DND-41 (cell line): ENCODE measurements at regions not wholly inside any gene's neighbourhood (a gene's known extent, or its start where the extent isn't known, plus 50 kb on each side); places are given as distances from the start of the nearest gene placed in this dataset.

Experiments used
- CTCF ChIP-seq: IDR thresholded peaks from 2 replicates; pipeline ENCODE4 v1.5.1; 2012; ENCODE audit warnings: borderline replicate concordance, low read length, moderate library complexity, mild to moderate bottlenecking; ENCODE audit not compliant: poor library complexity, severe bottlenecking; ENCODE audit errors: extremely low read depth
- EZH2 ChIP-seq: IDR thresholded peaks from 3 replicates; pipeline ENCODE4 v1.6.1; 2012; ENCODE audit warnings: borderline replicate concordance, low read depth, mild to moderate bottlenecking, moderate library complexity, low read length, inconsistent platforms; ENCODE audit not compliant: severe bottlenecking

DNA sequence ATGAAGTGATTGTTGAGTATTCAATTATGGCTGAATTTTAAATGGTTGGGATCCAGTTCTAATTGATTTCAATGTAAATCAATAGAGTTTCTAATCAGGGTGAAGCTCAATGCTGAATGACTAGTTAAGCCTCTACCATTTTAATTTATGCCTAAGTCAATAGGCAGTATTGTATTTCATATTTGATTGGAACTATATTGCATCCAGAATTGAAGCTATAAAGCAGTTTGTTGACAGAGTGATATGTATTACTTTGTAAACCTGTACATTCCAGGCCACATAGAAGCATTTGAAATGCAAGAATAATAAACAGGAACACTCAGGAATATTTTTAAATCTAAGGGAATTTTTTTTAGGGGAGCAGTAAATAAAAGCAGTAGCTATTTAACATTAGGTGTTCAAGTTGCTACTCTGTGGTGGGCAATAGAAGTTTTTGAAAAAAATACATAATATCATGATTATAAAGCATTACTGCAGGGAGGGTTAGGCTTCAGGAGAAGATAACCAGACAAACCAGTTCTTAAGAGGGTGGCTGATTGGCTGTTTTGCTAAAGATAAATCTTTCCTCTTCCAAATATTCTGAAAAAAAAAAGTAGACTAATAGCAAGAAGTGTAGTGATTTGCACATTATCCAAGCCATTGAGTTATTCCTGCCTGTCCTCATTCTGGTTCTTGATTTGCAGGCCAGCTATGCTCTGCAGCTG lies 492.0 kb upstream of the MEF2C start:
- no peak for TF ChIP-seq CTCF
- no peak for TF ChIP-seq EZH2
